Panc1 (cell line): ENCODE measurements at regions not wholly inside any gene's neighbourhood (a gene's known extent, or its start where the extent isn't known, plus 50 kb on each side); places are given as distances from the start of the nearest gene placed in this dataset.

Experiments
- ATAC-seq: fragments of 200-7000 bp; cut with Tn5 transposase; 2 replicates; pipeline ENCODE4 v1.9.1; 2020; ENCODE audit warnings: mild to moderate bottlenecking, moderate library complexity
- BruUV-seq: library from RNA; stranded (reverse); fragments of 400-500 nt; replicated peaks from 2 replicates; lab custom pipeline; 2021; lab: Mats Ljungman, UMichigan
- CTCF ChIA-PET: fragments of 300-600 bp; sonication (Branson Sonifier 250); formaldehyde crosslinking; loops from one replicate; lab custom pipeline; 2022; ENCODE audit warnings: antibody characterized with exemption; lab: Charles Lee
- POLR2A ChIA-PET: fragments of 300-600 bp; sonication (Branson Sonifier 250); formaldehyde crosslinking; loops from one replicate; lab custom pipeline; 2022; ENCODE audit warnings: antibody characterized with exemption; lab: Charles Lee
- DNase-seq: peaks from one replicate; pipeline ENCODE4 v3.0.0-alpha.2; 2010; ENCODE audit warnings: low read depth, low spot score
- H3K27ac ChIP-seq: 2 replicates; pipeline ENCODE4 v1.5.1; 2011; ENCODE audit warnings: mild to moderate bottlenecking, low read length, inconsistent platforms
- H3K27me3 ChIP-seq: fragments of 200-500 bp; sonication (Bioruptor generic); 2 replicates; pipeline ENCODE4 v1.6.0; 2014; ENCODE audit warnings: low read length, inconsistent platforms; ENCODE audit not compliant: control insufficient read depth, insufficient read depth
- H3K36me3 ChIP-seq: fragments of 200-500 bp; sonication (Bioruptor generic); 2 replicates; pipeline ENCODE4 v1.5.1; 2014; ENCODE audit warnings: inconsistent platforms, mild to moderate bottlenecking, low read length, moderate library complexity; ENCODE audit not compliant: control insufficient read depth, insufficient read depth
- H3K4me1 ChIP-seq: 2 replicates; pipeline ENCODE4 v1.5.1; 2011; ENCODE audit warnings: inconsistent platforms, mild to moderate bottlenecking, low read length, moderate library complexity; ENCODE audit not compliant: control insufficient read depth, insufficient read depth
- H3K4me3 ChIP-seq, 2 experiments: 2 replicates each; pipeline ENCODE4 v1.5.1; 2011 to 2012; ENCODE audit warnings: low read depth in 2 of 2, low read length in 2 of 2, mild to moderate bottlenecking in 2 of 2, inconsistent platforms in 1 of 2, moderate library complexity in 1 of 2
- H3K9me3 ChIP-seq: fragments of 200-500 bp; sonication (Bioruptor generic); 2 replicates; pipeline ENCODE4 v1.5.1; 2014; ENCODE audit warnings: low read depth, mild to moderate bottlenecking, inconsistent platforms, low read length, moderate library complexity; ENCODE audit not compliant: control insufficient read depth, insufficient read depth
- CTCF ChIP-seq: fragments of 450-650 bp; IDR thresholded peaks from 2 replicates; pipeline ENCODE4 v1.5.1; 2017; ENCODE audit warnings: mild to moderate bottlenecking
- POLR2AphosphoS5 ChIP-seq: IDR thresholded peaks from 2 replicates; pipeline ENCODE4 v1.6.1; 2012; ENCODE audit warnings: mild to moderate bottlenecking, low read depth, low read length, moderate library complexity
- REST ChIP-seq, 2 experiments: IDR thresholded peaks; 2 replicates each; pipeline ENCODE4 v1.6.1; 2011 to 2012; ENCODE audit warnings: low read depth in 2 of 2, control low read depth in 1 of 2, low read length in 1 of 2, mild to moderate bottlenecking in 1 of 2, moderate library complexity in 1 of 2; ENCODE audit not compliant: insufficient read depth in 1 of 2
- SIN3A ChIP-seq: IDR thresholded peaks from 2 replicates; pipeline ENCODE4 v1.6.1; 2012; ENCODE audit warnings: low read depth, mild to moderate bottlenecking, low read length, moderate library complexity, borderline replicate concordance; ENCODE audit not compliant: insufficient read depth
- TCF7L2 ChIP-seq: IDR thresholded peaks from 2 replicates; pipeline ENCODE4 v1.6.1; 2011; ENCODE audit warnings: mild to moderate bottlenecking, low read depth, low read length, inconsistent platforms
- in situ Hi-C: cut with HindIII; loops from 2 replicates; pipeline ENCODE4 v1.10.0; 2016; ENCODE audit warnings: low sequenced_read_pairs, low pct_unique_long_range_greater_than_20kb
- intact Hi-C: fragments of 100-400 bp; cut with micrococcal nuclease; formaldehyde crosslinking; loops from one replicate; pipeline ENCODE4 v1.10.0; 2022; ENCODE audit not compliant: unreplicated experiment

- ChIA-PET POLR2A (no interaction called here), CTCF (no interaction called here)
- intact Hi-C loops, result no loop called here
- TF ChIP-seq REST (IDR thresholded peaks at IDR 0.05; ENCODE audit: insufficient read depth in 1 of 2, low read depth in 2 of 2, low read length in 1 of 2) (no peak), POLR2AphosphoS5 (no peak), CTCF (no peak), SIN3A (no peak), TCF7L2 (no peak)
- Histone ChIP-seq H3K9me3 (no peaks in the 10 kb centered on the region), H3K27ac (no peak overlapping the region), H3K36me3 (no peaks in the 10 kb centered on the region), H3K4me1 (no peaks in the 10 kb centered on the region), H3K4me3 (no peak overlapping the region), H3K27me3 (no peaks in the 10 kb centered on the region)
- DNase-seq (no peak), ATAC-seq (no peak)
- in situ Hi-C loops, result no loop called here
- BruUV-seq, result no TSS peak
Measured at GRCh38 chr3:116630494-116630893, 79.1 kb upstream of the TUSC7 start.

- in situ Hi-C loops, result no loop called here
- no peak overlapping the region for H3K4me3 ChIP-seq
- intact Hi-C loops, result no loop called here
- H3K4me1 ChIP-seq, result no peaks in the 10 kb centered on the region
- no TSS peak for BruUV-seq
- DNase-seq (no peak), ATAC-seq (no peak)
- no peaks in the 10 kb centered on the region for H3K36me3 ChIP-seq
- CTCF ChIA-PET, result interaction anchor here (0.7 kb wide), 1 partner anchor 12 kb away, joined by 3 read pairs; no protein-coding TSS in a partner anchor
- TF ChIP-seq REST (IDR thresholded peaks at IDR 0.05; ENCODE audit: insufficient read depth in 1 of 2, low read depth in 2 of 2, low read length in 1 of 2) (no peak), CTCF (no peak), SIN3A (no peak), POLR2AphosphoS5 (no peak), TCF7L2 (no peak)
- no peaks in the 10 kb centered on the region for H3K27me3 ChIP-seq
- H3K27ac ChIP-seq, result no peak overlapping the region
- POLR2A ChIA-PET, result interaction anchor here (0.6 kb wide), 1 partner anchor 39 kb away, joined by 4 read pairs; no protein-coding TSS in a partner anchor
- no peaks in the 10 kb centered on the region for H3K9me3 ChIP-seq
Measured at GRCh38 chr3:116639641-116640040, 69.9 kb upstream of the TUSC7 start.
